Muscle of back (tissue), 3 donors: ENCODE measurements at regions not wholly inside any gene's neighbourhood (a gene's known extent, or its start where the extent isn't known, plus 50 kb on each side); places are given as distances from the start of the nearest gene placed in this dataset.

Experiments used
- DNase-seq, 3 donors: peaks; one replicate each; pipeline versions ENCODE4 v3.0.0 to v3.0.0-alpha.2; 2013

DNA sequence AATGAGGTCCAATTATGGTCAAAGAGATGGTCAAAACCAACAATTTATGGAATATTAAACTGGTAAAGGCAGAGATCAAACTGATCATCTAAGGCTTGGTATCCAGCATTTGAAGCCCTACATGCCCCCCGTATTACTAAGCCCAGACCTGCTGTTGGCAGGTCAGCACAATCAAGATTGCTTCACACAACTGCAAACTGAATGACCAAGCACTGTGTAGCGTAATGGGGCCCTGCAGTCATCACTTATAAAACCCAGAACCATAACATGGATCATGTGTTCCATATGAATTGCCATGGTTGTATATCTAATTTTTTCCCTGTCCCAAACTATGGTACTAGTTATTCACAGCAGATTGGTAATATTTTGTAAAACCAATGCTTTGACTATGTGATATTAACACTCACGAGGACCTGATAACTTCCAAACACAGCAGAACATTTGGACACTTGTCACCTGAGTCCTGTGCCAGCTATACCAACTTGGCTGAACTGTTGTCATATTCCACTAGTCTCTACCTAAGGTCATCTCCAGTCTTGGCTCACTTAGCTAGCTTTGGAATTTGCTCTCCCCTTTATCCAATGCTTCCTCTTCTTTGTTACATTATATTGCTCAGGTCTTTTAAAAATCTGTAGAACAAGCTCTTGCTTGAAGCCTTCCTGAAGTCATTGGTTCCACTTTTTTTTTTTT lies 81.7 kb upstream of the HMHB1 start:
- DNase-seq: no peak

DNA sequence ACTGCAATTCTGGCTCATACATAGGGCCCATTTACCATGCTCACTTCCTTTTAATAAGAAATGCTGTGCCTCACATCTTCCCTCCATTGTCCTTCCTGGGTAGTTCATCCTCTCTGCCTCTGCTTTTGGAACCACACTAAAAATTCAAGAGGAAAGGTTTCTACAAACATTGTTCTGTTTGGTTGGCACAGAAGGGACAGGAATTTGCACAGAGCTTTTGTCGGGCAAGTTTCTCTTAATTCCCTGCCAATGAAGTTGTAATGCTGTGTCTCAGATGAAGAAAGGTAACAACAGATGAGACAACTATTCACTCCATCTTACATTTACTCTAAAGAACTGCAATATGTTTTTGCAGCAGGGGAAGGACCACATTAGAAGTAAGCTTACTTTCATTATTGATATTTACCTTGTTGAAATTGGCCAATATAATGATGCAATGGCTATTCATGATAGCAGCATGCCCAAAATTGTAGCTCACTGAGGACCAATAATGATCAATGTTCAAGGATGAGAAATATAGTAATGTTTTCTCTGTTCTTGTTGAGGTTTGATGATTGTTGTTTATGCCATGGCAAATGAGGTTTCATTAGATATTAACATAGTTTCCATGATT lies 82.5 kb upstream of the HMHB1 start:
- DNase-seq: no peak

DNA sequence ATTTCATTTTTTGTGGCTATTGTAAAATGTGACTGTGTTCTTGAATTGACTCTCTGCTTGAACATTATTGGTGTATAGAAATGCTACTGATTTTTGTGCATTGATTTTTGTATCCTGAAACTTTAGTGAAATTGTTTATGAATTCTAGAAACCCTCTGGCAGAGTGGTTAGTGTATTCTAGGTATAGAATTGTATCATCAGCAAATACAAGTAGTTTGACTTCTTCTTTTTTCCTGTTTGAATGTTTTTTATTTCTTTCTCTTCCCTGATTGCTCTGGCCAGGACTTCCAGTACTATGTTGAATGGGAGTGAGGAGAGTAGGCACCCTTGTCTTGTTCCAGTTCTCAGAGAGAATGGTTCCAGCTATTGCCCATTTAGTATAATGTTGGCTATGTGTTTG lies 88.8 kb upstream of the HMHB1 start:
- no peak for DNase-seq

DNA sequence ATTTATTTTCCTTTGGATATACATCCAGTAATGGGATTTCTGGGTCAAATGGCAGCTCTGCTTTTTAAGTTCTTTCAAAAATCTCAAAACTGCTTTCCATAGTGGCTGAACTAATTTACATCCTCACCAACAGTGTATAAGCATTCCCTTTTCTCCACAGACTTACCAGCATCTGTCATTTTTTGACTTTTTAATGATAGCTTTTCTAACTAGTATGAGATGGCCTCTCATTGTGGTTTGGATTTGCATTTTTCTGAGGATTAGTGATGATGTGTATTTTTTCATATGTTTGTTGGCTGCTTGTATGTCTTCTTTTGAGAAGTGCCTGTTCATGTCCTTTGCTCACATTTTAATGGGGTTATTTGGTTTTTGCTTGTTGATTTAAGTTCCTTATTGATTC lies 90.0 kb upstream of the HMHB1 start:
- DNase-seq: no peak

DNA sequence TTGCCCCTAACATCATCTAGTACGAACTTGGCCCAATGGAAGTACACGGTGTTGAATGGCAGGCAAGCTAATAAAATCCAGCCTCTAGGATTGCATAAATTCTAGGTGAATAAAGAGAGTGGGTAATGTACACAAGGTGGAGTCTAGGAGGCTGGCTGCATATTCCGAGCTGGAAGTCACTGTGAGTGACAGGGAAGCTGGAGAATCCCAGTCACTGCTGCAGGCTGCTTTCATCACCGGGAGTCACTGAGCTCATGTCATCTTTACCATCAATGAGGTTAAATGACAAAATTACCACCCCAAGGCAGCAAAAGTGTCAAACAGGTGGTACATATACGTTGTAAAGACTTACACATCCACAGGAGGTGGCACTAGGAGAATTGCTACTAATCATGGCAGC lies 91.3 kb upstream of the HMHB1 start:
- DNase-seq: no peak

DNA sequence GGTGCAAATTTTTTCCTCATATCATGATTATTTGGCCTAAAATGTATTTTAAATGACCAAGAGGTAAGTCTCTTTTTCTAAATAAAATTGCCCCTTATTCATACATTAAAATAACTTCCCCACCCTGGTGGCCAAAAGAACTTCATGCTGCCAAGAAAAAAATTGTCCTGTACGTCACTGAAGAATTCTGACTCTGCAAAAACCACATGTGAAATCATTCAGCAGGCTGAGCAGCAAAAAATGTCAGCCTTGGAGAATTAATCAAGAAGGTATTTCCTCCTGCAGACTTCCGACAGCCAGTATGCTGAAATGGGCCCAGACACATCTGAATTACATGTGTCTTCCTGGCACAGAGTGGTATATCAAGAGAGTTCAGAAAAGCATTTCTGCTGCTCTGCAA lies 94.6 kb upstream of the HMHB1 start:
- DNase-seq: peak in 2 of 3 donors; percentile 74 to 89

DNA sequence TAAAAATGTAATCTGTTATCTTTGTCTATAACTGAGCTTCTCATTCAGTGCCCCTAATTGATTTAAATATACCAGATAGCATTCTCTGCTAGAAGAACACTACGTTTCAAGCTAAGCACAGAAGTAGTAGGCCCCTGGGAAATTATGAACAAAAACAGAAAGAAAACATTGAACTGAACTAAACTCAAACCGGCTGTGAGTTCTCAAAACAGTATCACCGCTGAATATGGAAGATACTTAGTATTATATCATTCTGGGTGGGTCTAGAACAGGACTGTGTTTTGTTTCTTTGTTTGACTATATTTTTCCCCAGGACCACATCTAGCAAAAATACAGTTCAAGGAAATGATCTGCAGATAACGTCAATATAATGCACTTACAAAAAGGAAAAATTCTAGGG lies 95.1 kb upstream of the HMHB1 start:
- peak in 2 of 3 donors; percentile 59 to 83 for DNase-seq

DNA sequence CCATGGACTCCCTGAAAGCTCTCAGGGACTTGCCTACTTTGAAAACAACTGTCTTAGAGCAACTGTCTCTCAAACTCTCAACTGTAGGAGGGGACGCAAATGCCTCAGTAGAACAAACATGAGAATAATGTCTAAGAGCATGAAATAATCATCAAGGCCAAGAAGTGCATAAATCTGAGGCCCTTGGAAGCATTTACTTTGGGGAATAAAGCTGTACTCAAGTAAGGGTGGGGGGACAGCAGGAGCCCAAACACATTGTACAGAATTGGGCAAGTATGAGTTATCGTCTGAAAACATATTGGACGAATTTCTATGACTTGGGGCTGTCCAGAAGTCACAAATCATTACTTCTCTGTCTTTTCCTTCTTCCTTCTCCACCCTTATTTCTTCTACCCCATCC lies 96.3 kb upstream of the HMHB1 start:
- peak in 1 of 3 donors; percentile 70 for DNase-seq

DNA sequence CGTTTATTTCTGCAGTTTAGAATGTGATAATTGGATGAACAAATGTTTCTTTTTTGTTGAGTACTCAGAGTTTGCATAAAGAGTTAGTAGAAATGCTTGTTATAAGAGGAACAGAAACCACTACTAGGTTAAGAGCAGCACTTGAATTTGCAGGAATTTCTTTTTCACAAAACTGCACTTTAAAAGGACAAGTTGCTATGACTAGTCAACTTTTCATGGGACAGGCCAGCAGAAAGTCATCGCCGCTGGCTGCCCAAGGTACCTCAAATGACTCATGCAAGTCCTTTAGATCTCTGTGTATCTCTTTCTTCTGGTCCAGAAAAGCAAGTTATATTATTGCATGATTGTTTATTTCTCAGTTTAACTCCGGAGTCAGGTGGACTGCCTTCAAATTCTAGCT lies 97.3 kb upstream of the HMHB1 start:
- DNase-seq: peak in 1 of 3 donors; percentile 44

DNA sequence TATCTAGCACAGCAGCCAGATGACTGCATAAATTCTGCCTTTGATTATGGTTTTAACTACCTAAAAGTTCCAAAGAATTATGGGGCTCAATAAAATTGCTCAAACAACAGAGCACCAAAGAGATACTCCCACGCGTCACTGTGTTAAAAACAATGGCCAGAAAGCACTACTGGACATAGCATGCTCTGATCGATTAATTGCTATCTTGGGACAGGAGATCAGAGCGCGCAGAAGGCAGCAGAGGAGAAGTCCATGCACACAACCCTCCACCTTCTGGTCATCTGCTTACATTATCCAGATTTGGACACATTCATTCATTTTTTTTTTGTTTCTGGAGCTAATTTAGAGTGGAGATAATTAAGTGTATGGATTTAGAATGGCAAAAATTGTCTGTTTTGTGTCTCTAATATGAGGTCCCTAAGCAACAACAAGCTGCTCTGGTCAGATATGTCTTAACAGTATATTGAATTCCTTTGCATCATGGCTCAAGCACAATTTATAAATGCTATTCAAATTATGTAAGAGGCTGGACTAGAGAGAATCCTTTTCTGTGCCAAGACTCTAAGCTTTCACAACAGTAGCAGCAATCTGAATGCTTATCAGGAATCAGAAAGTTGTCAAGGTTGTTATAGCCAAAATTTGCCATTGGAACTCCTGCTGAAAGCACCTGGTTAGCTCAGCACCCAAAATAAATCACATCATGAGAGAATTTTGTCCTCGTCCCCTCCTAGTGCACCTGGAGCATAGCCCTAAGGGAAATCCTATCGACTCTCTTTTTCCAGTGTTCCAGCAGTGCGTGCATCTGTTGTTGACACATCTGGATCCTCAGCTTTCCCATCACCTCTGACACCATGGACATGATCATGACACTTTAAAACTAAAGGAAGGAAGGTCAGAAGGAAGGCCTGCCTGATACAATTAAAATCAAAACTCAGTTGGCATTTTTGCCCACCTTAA lies 98.6 kb upstream of the HMHB1 start:
- DNase-seq: peak in 2 of 3 donors; percentile 70 to 90

DNA sequence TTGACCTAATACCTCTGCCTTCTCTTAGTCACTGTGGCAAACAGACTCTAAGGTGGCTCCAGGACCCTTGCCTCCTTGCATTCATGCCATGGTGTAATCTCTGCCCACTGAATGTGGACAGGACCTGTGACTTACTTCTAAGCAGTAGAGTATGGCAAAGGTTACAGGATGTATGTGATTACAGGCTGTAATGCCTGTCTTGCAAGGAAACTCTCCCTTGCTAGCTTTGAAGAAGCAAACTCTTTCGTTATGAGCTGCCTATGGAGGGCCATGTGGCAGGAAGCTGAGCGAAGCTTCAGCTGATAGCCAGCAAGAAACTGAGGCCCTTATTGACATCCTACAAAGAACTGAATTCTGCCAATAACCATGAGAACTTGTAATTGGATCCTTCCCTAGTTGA lies 103.3 kb upstream of the HMHB1 start:
- DNase-seq: no peak

DNA sequence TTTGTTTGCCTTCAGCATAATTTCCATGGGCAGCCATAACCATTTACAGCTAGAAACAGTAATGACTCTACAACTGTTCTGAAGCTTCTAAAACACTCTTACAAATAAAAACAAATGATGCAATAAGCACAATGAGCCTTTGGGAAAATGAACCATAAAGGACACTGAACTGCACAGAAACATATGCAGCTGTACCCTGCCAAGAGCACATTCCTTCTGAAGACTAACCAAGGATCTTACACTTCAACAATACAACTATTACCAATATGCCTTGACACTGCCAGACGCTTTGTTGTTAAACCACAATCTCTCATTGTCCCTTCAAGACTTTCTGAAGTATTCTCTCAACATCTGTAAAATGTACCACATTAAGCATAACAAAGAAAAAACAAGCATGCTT lies 104.2 kb upstream of the HMHB1 start:
- peak in 1 of 3 donors; percentile 81 for DNase-seq

DNA sequence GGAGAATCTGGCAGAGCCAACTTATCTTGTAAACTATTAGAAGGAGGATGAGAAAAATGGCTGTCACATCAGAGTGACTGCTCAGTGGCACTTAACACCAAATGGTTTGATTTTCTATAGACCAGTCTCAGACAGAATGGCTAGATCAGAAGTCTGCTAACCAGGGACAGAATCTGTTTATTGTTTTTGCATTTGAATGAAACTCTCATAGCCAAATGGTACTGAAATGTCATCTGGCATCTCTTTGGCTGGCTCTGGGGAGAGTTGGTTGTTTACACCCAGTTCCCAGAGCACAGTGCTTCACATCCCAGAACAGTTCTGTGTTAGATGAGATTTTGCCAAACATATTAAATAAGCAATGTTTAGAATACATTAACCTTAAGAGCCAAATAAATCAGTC lies 106.6 kb upstream of the HMHB1 start:
- no peak for DNase-seq

DNA sequence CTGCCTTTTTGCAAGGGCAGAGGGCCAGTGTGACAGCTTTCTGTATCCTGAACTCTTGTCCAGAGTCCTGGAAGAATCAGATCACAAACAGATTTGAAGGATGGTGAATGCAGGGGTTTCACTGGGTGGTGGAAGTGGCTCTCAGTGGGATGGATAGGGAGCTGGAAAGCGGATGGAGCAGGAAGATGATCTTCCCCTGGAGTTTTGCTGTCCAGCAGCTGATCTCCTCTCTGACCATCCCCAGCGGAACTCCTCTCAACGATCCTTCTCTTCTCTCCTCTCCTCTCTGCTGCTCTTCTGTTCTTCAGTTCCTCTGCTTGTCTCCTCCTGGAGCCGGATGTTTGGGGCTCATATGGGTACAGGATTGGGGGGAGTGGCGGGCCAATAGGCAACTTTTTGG lies 108.3 kb upstream of the HMHB1 start:
- DNase-seq: no peak

DNA sequence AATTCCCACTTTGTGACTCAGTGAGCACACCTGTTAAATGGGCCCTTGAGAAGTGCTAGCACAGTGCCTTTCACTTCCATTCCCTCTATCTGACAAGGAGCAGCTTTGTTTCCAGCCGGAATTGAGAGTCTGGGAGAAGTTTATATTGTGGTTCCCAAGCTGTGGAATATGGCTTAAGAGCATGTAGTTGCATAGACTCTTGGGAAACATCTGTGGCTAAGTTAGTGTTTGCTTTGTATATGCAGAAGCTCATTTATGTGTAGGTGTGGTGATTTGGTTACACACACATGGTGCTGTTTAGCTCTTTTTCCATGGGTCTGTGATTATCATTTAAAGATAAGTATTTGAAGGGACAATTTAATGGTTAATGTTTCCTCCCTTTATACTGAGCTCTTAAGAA lies 110.5 kb upstream of the HMHB1 start:
- DNase-seq: no peak

DNA sequence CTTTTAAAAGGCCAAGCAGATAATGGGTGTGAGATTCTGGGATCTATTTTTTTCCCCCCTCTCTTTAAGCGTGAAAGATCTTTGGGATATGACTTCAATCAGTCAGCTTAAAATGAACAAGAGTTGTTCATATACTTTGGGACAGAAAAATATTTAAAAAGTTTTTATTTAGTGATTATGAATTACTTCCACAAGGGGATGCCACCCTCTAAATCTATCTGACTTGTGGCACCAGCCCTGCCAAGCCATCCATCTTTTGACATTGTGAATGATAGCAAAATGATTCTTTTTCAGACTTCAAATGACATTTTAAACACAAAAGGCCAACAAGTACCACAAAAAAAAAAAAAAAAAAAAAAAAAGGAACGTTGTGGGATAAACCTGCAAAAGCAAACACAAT lies 111.0 kb upstream of the HMHB1 start:
- no peak for DNase-seq

DNA sequence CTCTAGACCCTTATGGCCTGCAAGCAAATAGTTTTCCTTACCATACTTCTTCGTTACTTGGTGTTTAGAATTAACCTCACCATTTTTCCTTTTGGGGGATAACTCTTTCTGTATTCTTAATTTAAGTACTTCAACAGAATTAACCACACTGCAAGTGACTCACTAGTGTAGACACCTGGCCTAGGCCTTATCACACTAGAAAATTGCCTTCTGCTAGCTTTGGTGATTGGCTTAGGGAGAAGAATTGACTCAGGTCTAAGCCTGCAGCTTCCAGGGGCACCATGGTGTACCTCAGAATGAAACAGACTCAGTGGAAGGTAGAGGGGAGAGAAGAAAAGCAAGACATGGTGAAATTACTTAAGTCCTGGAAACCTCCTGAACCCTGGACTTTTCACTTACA lies 112.8 kb upstream of the HMHB1 start:
- no peak for DNase-seq

DNA sequence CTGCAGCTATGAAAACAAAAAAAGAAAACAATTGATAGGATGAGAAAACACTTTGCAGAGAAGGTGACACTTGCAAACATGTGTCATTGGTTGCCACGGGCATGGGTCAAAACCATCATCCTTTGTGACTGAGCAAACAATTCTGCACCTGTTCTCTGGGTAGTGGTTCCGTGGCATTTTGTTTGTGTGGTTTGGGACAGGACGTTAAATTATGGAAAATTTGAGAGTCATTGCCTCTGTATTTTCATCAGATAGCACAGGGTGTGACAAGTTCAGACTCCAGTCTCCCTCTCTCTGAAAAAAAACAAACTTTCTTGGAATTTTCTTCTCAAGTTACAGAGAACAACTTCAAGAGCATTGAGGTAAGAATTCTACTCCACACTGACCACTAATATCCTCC lies 113.4 kb upstream of the HMHB1 start:
- no peak for DNase-seq

DNA sequence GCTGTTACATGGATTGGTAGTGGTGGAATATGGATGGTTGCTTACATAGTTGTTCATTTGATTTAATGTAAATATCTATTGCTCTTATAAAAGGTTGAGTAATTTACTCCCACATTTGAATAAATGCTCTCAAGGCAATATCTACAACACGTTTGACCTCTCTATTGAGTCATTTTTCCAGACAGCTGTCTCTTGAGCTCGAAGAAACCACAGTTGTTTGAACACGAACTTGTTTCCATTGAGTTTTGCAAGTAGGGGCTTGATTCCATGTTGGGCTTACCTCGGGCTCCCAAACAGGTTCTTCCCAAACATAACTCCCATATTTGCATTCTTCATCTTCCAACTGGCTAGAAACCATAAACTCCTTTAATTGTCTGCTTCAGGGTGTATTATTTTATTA lies 115.0 kb upstream of the HMHB1 start:
- no peak for DNase-seq

DNA sequence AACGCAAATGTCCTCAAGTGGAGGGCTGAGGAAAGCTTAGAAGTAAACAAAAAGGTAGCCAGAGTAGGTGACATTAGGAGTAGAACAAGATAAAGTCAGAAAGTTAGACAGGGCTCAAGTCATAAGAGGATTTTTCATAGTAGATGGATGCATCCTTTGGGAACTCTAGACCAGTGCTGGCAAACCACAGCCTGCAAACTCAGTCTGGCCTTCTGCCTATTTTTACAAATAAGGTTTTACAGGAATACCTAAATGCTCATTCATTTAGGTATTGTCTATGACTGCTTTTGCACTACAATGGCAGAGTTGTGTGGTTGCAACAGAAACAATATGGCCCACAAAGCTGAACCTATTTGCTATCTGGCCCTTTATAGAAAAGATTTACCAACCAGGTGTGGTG lies 116.0 kb upstream of the HMHB1 start:
- no peak for DNase-seq

DNA sequence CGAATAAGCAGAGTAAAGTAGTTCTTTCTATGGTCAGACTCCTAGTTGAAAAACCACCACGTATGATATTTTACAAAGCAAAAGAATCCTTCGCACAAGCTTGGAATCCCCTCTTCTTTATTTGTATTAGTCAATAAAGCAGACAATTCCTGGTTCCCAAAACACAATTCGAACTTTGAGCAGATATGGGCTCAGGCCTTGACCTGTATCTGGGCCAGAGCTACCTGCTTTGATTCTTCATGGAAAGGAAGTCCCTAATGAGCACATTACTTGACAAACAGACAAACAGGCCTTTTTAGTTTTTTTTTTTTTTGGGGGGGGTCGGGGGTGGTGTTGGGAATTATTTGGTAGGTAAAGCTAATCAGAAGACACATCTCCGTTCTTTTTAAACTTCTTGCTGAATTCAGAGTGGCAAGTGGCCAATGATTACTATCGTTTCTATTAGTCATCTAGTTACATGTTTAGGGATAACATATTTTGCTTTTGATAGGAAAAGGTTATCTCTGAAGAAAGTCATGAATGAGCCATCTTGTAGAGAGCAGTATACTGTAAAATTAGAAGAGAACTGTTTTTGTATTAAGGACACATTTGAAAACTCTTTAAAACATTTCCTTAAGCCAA lies 116.6 kb upstream of the HMHB1 start:
- no peak for DNase-seq

DNA sequence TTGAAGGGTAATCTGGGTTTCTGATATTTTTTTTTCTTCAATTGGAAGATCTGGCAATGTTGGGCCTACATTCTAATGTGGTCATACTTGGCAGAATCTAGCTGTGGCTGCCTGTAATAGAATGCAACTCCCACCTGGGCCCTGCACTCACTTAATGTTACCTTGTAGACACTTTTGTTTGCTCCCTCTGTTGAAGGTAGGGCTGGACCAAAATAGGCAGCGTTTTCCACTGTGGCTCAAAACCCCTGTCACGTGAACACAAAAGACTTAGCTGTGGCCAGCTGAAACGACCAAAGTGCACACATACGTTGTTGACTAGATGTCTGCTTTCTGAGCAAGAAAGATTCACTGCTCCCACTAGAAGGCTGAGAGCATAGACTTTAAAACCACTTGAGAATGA lies 117.6 kb upstream of the HMHB1 start:
- no peak for DNase-seq
